Activated CD4-positive, alpha-beta T cell treated with anti-CD3 and anti-CD28 coated beads for 48 hours (primary cell): ENCODE measurements at regions not wholly inside any gene's neighbourhood (a gene's known extent, or its start where the extent isn't known, plus 50 kb on each side); places are given as distances from the start of the nearest gene placed in this dataset.
"Not testable (repeated sequence)": the region's sequence is repeated elsewhere in the genome, so short reads cannot be mapped to it uniquely, and the experiment has no call there.

Experiments used
- DNase-seq: peaks from one replicate; pipeline ENCODE4 v3.0.0-alpha.2; 2020

DNA sequence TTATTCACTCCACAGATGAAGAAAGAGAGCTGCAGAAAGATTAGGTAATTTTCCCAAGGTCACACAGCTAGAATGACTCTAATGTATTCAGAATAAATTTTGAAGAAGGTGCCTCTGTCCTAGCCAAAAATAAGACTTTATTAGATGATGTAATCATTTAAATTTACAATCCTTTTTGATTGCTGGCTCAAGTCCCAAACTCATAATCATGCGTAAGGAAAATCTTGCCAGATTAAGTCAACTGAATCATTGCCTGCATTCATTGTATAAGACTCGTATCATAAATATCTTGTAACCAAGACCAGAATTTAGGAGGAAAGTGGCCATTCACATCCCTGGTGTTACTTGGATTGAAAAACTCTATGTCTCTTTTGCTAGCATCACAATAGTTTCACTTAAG, 53.1 kb upstream of the STK39 start:
- no peak for DNase-seq

DNA sequence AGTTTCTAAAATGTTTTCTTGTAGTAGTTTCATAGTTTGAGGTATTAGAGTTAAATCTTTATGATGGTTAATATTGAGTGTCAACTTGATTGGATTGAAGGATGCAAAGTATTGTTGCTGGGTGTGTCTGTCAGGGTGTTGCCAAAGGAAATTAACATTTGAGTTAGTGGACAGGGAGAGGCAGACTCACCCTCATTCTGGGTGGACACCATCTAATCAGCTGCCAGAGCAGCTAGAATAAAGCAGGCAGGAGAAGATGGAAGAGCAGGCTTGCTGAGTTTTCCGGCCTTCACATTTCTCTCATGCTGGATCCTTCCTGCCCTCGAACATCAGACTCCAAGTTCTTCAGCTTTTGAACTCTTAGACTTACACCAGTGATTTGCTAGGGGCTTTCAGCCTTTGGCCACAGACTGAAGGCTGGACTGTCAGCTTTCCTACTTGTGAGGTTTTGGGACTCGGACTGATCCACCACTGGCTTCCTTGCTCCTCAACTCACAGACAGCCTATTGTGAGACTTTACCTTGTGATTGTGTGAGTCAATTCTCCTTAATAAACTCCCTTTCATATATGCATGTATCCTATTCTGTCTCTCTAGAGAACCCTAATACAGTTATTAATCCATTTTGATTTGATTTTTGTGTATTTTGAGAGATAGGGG, 56.8 kb upstream of the STK39 start:
- no peak for DNase-seq

DNA sequence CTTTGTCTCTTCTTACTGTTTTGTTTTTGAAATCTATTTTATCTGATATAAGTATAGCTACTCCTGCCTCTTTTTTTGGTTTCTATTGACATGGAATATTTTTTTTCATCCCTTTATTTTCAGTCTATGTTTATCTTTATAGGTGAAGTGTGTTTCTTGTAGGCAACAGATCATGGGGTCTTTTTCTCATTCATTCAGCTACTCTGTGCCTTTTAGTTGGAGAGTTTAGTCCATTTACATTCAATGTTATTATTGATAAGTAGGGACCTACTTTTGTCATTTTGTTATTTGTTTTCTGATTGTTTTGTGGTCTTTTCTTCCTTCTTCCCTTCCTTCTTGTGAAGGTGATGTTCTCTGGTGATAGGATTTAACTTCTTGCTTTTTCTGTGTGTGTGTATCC, 60.0 kb upstream of the STK39 start:
- DNase-seq = no peak

DNA sequence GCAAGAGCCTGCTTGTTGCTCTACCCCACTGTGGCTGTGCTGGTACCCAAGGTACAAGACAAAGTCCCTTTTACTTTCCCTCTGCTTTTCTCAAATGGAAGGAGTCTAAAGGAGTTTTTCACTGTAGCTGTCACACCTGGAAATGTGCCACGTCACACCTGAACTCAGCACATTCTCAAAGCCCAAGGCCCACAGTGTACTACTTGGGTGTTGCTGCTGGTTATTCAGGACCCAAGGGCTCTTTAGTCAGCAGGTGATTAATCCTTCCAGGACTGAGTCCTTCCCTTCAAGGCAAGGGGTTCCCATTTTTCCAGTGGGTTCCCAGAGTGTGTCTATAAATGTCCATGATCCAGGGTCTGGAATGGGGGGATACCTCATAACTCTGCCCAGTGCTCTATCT, 63.2 kb upstream of the STK39 start:
- no peak for DNase-seq

DNA sequence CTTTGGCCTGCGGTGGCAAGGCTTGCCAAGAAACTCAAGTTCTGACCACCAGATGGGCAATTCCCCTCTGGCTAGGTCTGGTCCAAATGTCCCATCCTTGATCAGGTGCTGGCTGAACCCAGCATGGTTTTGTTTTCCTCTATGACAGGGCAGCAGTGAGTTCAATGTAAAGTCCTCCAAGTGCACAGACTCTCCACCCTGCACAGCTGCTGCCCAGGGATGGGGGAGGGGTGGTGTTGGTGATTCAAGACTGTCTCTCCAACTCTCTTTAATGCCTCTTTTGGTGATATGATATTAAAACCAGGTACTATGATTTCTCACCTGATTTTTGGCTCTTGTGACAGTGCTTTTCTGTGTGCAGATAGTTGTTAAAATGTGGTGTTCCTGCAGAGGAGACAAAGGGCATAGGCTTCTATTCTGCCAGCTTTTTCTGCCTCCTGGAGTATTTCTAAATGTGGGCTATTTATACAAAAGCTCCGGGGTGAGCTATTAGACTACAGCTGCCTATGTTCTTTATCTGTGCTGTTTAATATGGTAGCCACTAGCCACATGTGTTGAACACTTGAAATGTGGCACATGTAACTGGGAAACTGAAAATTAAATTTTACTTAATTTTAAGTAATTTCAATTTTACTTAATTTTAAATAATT, 64.0 kb upstream of the STK39 start:
- no peak for DNase-seq

DNA sequence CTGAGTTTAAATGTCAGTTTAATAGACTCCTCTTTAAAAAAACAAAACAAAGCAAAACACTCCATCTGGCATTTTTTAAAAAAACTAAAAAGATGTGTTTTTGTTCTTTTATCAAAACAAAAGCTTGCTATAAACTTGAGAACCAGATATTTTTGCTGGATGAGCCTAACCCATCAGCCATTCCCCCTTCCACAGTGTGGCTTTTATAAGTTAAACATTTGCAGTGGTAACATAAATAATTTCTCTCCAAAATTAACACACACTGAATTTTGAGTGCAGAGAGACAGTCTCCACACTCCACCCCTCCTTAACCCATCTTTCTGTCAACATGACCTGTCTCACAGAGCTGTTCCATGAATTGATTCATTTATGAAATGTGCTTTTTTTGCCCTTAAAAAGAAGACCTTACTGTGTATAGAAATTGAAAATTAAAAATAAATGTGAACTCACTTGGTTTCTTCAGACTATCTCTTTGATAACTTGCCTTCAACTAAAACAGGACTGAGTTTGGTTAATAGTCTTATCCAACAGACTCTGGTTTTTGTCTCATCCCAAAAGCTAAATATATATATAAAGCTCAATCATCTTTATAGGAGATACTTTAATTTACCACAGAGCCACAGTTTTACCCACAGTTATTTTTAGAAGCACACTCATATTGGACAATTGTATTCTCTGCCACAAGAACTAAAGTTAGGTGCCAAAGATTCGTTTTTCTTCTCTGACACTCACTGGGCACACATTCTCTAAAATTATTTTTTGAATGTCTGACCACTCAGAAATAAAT, 64.8 kb upstream of the STK39 start:
- DNase-seq = no peak

DNA sequence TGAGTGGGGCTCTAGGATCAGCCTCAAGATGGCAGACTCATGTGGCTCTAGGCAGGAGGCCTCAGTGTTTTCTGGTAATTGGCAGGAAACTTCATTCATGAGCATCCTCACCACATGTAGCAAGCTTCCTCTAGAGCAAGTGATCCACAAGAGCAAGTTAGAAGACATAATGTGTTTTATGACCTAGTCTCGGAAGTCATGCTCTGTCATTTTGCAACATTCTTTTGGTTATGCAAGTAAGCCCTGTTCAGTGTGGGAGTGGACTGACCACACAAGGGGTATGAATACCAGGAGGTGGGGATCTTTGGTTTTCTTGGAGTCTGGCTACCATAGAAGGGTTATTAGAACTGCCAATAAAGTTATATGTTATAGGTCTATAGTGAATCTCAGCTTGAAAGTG, 66.8 kb upstream of the STK39 start:
- DNase-seq = no peak

DNA sequence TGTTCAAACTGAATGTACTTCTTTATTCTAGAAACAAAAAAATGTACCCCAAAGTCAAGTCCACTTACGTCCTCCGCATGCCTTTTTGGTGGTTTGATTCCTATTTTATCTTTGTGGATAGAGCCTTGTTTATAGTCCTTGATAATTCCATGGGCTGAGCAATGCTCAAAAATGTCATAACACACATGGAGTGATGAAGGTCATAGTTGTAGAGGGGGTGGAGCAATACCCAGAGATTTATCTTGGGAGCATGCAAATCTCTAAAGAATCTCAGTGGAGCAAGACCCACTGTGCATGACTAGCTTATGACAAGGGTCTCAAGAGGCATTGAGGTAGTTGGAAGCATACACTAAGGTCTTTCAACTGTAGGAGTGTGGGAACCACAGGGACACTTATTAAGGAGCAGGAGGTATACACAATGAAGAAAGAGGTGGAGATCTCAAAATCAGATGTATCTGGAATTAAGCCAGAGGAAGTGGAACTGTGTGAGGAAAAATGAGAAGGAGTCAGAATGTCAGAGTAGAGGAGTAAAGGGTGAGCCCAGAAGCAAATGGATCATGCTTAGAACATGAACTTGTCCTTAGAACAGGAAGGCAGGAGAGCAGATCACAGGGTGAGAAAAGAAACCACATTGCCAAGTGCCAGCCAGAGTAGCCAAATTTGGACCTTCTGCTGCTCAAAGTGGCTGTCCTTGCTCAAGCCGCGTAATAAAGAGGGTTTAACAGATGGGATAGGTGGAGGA, 68.1 kb upstream of the STK39 start:
- no peak for DNase-seq

DNA sequence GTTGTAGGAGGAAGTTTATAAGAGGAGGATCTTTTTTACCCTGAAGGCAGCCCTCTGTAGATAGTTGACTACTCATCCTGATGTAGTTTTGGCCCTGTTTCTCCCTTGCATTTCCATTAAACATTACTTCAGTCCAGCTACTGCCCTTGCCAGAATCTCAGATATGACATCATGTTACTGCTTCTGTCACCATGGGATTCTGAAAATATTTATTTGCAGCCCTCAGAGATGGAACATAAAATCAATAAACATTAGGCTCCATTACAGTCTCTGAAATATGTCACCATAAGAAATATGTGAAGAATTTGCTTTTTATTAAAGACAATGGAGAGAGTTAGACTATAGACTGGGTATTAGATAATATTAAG, 68.7 kb upstream of the STK39 start:
- DNase-seq = no peak

DNA sequence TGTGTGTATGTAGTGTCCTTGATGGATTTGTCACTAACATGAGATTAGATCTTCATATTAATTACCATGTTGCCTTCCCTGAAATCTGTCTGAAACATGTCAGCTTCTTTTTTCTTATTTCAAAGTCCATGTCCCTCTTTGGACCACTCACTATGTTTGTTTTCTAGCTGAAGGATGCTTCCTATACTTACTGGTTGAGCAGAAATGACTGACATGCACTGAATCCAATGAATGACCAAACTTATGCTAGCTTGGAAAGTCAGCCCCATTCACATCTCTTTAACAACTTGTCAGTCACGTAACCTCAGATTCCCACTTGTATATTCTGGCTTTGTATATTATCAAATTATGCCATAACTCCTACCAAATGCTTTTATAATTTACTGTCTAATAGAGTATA, 69.9 kb upstream of the STK39 start:
- no peak for DNase-seq

DNA sequence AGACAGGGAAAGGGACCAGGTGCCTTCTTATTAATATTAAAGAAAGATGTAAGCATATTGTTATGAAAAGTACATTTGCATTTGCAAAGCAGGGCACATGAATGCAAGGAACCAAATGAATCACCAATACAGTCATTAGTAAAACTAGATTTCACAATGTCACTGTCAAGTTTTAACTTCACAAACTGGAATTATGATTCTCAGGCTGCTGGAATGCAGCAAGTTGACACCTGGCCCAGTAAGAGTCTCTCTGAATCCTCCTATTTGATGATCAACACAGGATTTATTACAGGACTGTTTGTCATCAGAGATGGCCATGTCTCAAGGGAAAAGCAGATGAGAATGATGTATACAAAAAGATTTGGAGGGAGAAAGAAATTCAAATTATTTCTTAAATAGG, 72.9 kb upstream of the STK39 start:
- DNase-seq = no peak

DNA sequence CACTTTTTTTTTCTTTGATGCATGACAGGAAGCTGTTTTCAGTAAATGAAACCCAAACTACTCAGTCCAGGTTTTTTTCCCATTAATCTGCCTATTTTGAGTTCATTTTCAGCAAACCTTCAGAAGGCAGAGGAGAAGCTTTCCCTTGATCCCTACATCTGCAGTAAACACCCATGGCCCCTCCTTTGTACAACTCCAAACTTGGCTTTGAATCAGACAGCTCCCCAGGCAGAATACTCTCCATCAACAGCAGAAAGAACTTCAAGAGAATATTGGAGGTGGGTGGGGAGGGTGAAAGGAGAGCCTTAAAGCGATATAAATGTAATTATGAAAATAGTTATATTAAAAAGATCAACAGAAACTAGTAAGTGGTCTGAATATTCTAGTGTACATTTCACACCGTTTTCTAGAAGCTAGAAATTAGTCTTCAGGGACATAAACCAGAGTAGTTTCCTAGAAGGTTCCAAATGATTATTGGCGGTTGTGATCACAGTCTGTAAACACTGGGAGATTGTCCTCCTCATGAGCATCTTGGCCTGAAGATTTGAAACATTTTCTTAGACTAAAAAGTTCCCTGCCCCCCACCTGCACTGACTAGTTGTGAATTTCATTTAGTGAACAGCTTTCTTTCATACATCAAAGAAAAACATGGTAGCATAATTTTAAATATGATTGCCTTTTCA, 75.1 kb upstream of the STK39 start:
- DNase-seq = no peak

DNA sequence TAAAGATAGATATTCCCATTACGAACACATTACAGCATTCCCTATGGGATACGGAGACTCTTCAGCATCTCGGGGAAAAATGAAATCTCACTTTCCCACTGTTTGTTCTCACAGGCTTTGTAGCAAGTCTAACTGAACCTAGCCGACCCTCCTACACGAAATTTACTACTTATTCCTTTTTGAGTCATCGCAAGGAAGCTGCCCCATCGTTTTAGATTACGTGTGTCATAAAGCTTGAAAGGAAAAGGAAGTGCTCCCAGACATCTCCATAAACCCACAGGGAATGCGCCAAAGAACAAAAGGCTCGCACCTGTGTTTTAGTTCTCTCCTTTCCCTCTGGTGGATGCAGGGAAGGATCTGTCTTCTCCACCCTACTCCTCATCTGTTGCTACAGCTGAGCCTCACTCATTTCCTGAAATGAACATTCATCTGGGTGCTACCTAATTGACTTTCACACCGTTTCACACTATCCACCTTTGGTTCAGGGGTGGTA, 76.2 kb upstream of the STK39 start:
- DNase-seq = no peak

DNA sequence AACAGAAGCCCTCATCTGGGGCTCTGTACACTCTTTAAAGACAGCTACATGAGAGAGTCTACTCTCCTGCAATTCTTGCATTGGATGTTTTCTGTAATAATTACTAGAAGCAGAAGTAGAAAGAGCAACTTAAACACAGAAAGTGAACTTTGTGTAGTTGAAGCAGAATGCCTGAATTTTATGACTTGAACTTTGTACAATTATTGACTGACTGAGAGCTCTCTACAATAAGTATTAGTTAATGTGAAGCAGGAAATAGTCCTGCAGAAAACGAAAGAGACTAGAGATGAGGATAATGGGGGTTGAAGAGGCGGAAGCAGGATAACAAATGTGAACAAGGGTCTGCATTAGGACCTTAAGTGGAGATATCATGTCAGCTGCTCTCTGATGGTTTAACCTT, 79.2 kb upstream of the STK39 start:
- DNase-seq = no peak

DNA sequence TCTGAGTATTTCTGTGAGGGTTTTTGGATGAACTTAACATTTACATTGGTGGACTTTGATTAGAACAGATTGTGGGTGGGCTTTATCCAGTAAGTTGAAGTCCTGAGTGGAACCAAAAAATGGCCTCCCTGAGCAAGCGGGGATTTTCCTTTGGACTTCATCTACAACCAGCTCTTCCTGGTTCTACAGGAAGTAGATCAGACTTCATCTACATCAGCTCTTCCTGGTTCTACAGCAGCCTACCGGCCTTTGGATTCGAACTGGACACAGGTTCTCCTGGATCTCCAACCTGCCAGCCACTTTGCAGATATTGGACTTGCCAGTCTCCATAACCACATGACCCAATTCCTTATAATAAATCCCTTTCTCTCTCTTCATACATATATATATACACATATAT, 79.9 kb upstream of the STK39 start:
- no peak for DNase-seq

DNA sequence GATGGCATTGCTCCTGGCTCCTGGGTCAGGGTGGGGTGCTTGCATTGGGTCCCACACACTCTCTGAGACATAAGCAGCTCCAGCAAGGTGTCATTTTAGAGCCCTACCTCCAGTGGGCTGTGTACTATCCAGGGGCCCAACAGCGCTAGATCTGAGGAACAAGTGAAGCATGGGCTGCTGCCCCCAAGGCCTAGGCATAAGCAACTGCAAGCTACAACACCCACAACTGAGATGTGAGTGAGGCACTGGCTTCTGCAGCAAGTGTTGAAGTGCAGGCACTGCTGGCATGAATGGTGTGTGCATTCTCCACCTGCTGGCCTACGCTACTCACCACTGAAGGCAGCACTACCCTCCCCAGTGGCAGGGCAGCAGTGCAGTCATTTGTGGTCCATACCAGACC, 81.0 kb upstream of the STK39 start:
- no peak for DNase-seq

DNA sequence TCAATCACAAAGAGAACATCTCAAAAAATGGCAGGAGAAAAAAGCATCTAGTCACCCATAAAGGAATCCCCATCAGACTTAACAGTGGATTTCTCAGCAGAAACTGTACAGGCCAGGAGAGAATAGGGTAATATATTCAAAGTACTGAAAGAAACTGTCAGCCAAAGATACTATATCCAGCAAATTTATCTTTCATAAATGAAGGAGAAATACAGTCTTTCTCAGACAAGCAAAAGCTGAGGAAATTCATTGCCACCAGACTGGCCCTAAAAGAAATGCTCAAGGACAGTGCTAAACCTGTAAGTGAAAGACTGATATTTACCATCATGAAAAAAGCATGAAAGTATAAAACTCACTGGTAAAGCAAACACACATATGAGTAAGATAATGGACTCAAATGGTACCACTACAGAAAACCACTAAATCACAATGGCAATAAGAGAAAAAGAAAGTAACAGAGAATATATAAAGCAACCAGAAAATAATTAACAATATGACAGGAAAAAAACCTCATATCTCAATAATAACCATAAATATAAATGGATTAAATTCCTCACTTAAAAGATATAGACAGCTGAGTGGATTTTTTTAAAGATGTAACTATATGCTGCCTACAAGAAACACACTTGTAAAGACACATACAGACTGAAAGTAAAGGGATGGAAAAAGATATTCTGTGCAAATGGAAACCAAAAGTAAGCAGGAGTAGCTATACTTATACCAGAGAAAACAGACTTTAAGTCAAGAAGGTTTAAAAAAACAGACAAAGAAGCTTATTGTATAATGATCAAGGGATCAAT, 83.4 kb upstream of the STK39 start:
- DNase-seq = no peak

DNA sequence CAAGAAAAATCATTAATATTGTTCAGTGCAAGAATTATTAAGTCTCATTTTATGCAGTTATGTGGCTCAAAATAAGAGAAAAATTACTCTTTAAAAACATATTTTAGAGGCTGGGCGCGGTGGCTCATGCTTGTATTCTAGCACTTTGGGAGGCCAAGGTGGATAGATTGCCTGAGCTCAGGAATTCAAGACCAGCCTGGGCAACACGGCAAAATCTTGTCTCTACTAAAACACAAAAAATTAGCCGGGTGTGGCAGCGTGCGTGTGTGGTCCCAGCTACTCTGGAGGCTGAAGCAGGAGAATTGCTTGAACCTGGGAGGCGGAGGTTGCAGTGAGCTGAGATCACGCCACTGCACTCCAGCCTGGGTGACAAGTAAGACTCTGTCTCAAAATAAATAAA, 87.9 kb upstream of the STK39 start:
- DNase-seq = not testable (repeated sequence)

DNA sequence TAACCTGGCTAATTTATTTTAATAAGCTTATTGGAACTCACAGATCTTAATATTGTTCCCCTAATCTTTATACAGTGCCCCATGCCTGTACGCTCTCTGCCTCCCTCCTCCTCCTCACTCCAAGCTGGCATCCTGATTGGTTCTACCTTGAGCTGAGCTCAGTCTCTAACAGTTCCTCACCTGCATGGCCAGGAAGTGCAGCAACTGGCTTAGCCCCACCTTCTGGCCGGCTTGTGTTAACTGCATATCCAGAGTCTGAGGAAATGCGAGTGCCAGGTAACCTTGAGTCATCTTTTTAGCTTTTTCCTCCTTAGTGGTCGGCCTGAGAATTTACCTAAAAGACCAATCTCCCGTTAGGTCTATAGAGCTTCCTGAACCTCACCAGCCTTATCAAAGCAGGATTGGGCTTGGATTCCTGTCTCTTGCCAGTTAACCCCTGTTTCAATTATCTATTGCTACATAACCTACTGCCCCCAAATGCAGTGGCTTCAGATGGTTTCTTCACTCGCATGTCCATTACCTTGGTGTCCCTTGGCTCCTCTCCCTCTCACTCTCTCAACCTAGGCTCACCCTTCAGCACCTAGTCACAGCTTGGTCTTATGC, 89.5 kb upstream of the STK39 start:
- peak; percentile 70 for DNase-seq

DNA sequence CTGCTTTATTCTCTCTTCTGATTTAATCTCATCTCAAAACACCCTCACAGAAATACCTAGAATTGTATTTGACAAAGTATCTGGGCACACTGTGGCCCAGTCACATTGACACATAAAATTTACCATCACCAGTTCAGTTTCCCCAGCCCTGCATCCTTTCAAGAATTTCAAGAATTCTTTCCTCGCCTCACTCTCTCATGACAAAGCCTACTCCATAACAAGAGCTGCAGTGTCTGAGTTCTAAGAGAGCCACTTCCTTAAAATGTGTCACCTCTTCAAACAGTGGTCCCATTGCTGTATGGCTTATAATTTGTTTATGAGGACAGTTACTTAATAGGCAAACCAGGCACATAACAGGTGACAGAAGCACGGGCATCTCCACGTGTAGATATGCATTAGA, 90.9 kb upstream of the STK39 start:
- DNase-seq = no peak

DNA sequence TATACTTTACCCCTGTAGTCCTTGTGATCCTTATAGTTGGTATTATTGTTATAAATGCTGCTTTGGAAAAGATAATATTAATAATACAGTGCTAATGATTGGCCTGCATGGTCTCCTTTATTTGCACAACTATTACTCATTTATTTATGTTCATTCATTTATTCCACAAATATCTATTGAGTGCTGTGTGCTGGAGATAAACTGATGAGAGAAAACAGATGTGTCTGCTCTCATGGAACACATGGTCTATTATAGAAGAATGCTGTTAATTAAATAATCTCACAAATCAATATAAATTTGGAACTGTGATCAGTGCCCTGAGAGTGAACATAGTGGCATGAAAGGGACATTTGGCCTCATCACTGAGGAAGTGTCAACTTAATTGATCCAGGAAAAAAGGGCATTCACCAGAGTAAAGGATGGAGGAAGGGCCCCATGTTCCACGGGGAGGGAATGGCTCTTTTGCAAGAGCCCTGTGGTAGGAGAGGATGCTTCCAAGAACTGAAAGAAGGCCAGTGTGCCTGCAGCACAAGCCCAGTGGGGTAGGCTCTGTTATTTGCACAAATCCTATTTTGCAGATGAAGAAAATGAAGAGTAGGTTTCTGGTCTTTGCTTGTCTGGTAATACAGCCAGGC, 91.5 kb upstream of the STK39 start:
- no peak for DNase-seq
